H9 (cell line): ENCODE measurements at regions not wholly inside any gene's neighbourhood (a gene's known extent, or its start where the extent isn't known, plus 50 kb on each side); places are given as distances from the start of the nearest gene placed in this dataset.

Source experiments
- DNase-seq: peaks from one replicate; pipeline ENCODE4 v3.0.0-alpha.2; 2017
- H2AFZ ChIP-seq: one replicate; pipeline ENCODE4 v1.6.1; 2013; ENCODE audit warnings: mild to moderate bottlenecking, low read length, control low read depth, moderate library complexity
- H2AK5ac ChIP-seq: 2 replicates; pipeline ENCODE4 v1.6.1; 2013; ENCODE audit warnings: low read length, control low read depth, mixed read lengths; ENCODE audit not compliant: insufficient read length
- H2BK120ac ChIP-seq: one replicate; pipeline ENCODE4 v1.6.1; 2013; ENCODE audit warnings: low read depth, mild to moderate bottlenecking, low read length, control low read depth, inconsistent platforms; ENCODE audit not compliant: poor library complexity, severe bottlenecking
- H2BK12ac ChIP-seq: 2 replicates; pipeline ENCODE4 v1.6.1; 2013; ENCODE audit warnings: low read length, control low read depth, mixed read lengths, low read depth; ENCODE audit not compliant: insufficient read length
- H2BK15ac ChIP-seq: 2 replicates; pipeline ENCODE4 v1.6.1; 2013; ENCODE audit warnings: low read depth, low read length, control low read depth
- H2BK20ac ChIP-seq: one replicate; pipeline ENCODE4 v1.6.1; 2013; ENCODE audit warnings: low read depth, mild to moderate bottlenecking, low read length, control low read depth, inconsistent platforms; ENCODE audit not compliant: poor library complexity, severe bottlenecking
- H2BK5ac ChIP-seq: 2 replicates; pipeline ENCODE4 v1.6.1; 2013; ENCODE audit warnings: low read length, control low read depth, mixed read lengths; ENCODE audit not compliant: insufficient read length
- H3K14ac ChIP-seq: 2 replicates; pipeline ENCODE4 v1.6.1; 2013; ENCODE audit warnings: low read length, control low read depth; ENCODE audit not compliant: insufficient read depth
- H3K18ac ChIP-seq: 2 replicates; pipeline ENCODE4 v1.6.1; 2013; ENCODE audit warnings: low read depth, mild to moderate bottlenecking, mixed read lengths, low read length, control low read depth; ENCODE audit not compliant: insufficient read length
- H3K23ac ChIP-seq: 2 replicates; pipeline ENCODE4 v1.6.1; 2013; ENCODE audit warnings: low read length, control low read depth, mixed read lengths, low read depth; ENCODE audit not compliant: insufficient read length
- H3K23me2 ChIP-seq: 2 replicates; pipeline ENCODE4 v1.6.1; 2013; ENCODE audit warnings: low read depth, mild to moderate bottlenecking, mixed read lengths, low read length, control low read depth; ENCODE audit not compliant: insufficient read length, poor library complexity, severe bottlenecking
- H3K27ac ChIP-seq: 2 replicates; pipeline ENCODE4 v1.5.1; 2013; ENCODE audit warnings: low read length, control low read depth, mixed read lengths, low read depth; ENCODE audit not compliant: insufficient read length
- H3K27me3 ChIP-seq: 2 replicates; pipeline ENCODE4 v1.6.1; 2013; ENCODE audit warnings: low read length, control low read depth, inconsistent platforms; ENCODE audit not compliant: insufficient read depth
- H3K4ac ChIP-seq: 2 replicates; pipeline ENCODE4 v1.6.1; 2013; ENCODE audit warnings: low read depth, mild to moderate bottlenecking, control low read depth, inconsistent platforms, low read length, moderate library complexity
- H3K4me1 ChIP-seq: 2 replicates; pipeline ENCODE4 v1.6.1; 2013; ENCODE audit warnings: low read length, control low read depth, inconsistent platforms; ENCODE audit not compliant: insufficient read depth
- H3K4me2 ChIP-seq: 2 replicates; pipeline ENCODE4 v1.6.1; 2013; ENCODE audit warnings: low read length, control low read depth, mixed read lengths; ENCODE audit not compliant: insufficient read length, insufficient read depth
- H3K56ac ChIP-seq: 2 replicates; pipeline ENCODE4 v1.6.1; 2013; ENCODE audit warnings: low read depth, mild to moderate bottlenecking, mixed read lengths, low read length, control low read depth; ENCODE audit not compliant: insufficient read length
- H3K79me1 ChIP-seq: 2 replicates; pipeline ENCODE4 v1.6.1; 2013; ENCODE audit warnings: low read depth, mild to moderate bottlenecking, moderate library complexity, low read length, control low read depth, inconsistent platforms; ENCODE audit not compliant: insufficient read depth, poor library complexity, severe bottlenecking
- H3K79me2 ChIP-seq: 2 replicates; pipeline ENCODE4 v1.6.1; 2013; ENCODE audit warnings: low read length, control low read depth, inconsistent platforms; ENCODE audit not compliant: insufficient read depth
- H3K9ac ChIP-seq: 2 replicates; pipeline ENCODE4 v1.6.1; 2013; ENCODE audit warnings: low read length, control low read depth, mixed read lengths; ENCODE audit not compliant: insufficient read length; ENCODE audit errors: extremely low read depth
- H3K9me3 ChIP-seq: one replicate; pipeline ENCODE4 v1.6.1; 2013; ENCODE audit warnings: low read depth, low read length, inconsistent platforms; ENCODE audit not compliant: control insufficient read depth
- H3T11ph ChIP-seq: one replicate; pipeline ENCODE4 v1.6.1; 2013; ENCODE audit warnings: mild to moderate bottlenecking, low read length, control low read depth, inconsistent platforms
- H4K20me1 ChIP-seq: one replicate; pipeline ENCODE4 v1.6.1; 2013; ENCODE audit not compliant: control insufficient read depth, insufficient read length, insufficient read depth
- H4K5ac ChIP-seq: 2 replicates; pipeline ENCODE4 v1.6.1; 2013; ENCODE audit warnings: low read depth, mild to moderate bottlenecking, mixed read lengths, low read length, control low read depth; ENCODE audit not compliant: insufficient read length
- H4K8ac ChIP-seq: replicated peaks from 2 replicates; pipeline ENCODE4 v1.6.1; 2013; ENCODE audit warnings: low read length, control low read depth, mixed read lengths, low read depth; ENCODE audit not compliant: insufficient read length
- H4K91ac ChIP-seq: 2 replicates; pipeline ENCODE4 v1.6.1; 2013; ENCODE audit warnings: low read depth, mild to moderate bottlenecking, moderate library complexity, mixed read lengths, low read length, control low read depth; ENCODE audit not compliant: insufficient read length
- H3K27ac Mint-ChIP-seq, 3 experiments: 2 replicates in 2 of 3; 3 replicates in 1 of 3; pipeline ENCODE4 v1.8.0; 2020 to 2021; ENCODE audit warnings: mixed read lengths in 3 of 3, mild to moderate bottlenecking in 1 of 3, moderate library complexity in 1 of 3
- H3K27me3 Mint-ChIP-seq: 2 replicates; pipeline ENCODE4 v1.8.0; 2021; ENCODE audit warnings: low read depth, mild to moderate bottlenecking, moderate library complexity, mixed read lengths
- H3K36me3 Mint-ChIP-seq, 3 experiments: 2 replicates in 2 of 3; 3 replicates in 1 of 3; pipeline ENCODE4 v1.8.0; 2020 to 2021; ENCODE audit warnings: low read depth in 3 of 3, mixed read lengths in 3 of 3; ENCODE audit not compliant: insufficient read depth in 1 of 3
- H3K4me1 Mint-ChIP-seq, 2 experiments: 2 replicates each; pipeline ENCODE4 v1.8.0; 2020; ENCODE audit warnings: mixed read lengths in 2 of 2
- H3K4me3 Mint-ChIP-seq, 2 experiments: 2 replicates in 1 of 2; 3 replicates in 1 of 2; pipeline ENCODE4 v1.8.0; 2020 to 2021; ENCODE audit warnings: mild to moderate bottlenecking in 2 of 2, mixed read lengths in 2 of 2, moderate library complexity in 1 of 2
- H3K9me3 Mint-ChIP-seq, 2 experiments: 2 replicates in 1 of 2; 3 replicates in 1 of 2; pipeline ENCODE4 v1.8.0; 2020; ENCODE audit warnings: mild to moderate bottlenecking in 2 of 2, mixed read lengths in 2 of 2, moderate library complexity in 1 of 2
- CTCF ChIP-seq: fragments of 200-600 bp; sonication (generic); conservative IDR thresholded peaks from 3 replicates; pipeline ENCODE4 v1.8.0; 2021; ENCODE audit warnings: antibody characterized with exemption, mild to moderate bottlenecking

- H3K4me2 ChIP-seq, result no peak overlapping the region
- no peaks in the 10 kb centered on the region for H3K27me3 ChIP-seq
- H4K5ac ChIP-seq, result no peak overlapping the region
- Mint-ChIP-seq H3K9me3 (no peaks in the 10 kb centered on the region; a peak in 1 of 5 replicates), H3K27me3 (no peaks in the 10 kb centered on the region), H3K36me3 (no peaks in the 10 kb centered on the region; a peak in 1 of 7 replicates), H3K4me1 (peaks cover 0 to 3% of the 10 kb centered on the region in 2 experiments; a peak in 2 of 4 replicates), H3K27ac (no peak overlapping the region; a peak in 1 of 7 replicates), H3K4me3 (no peak overlapping the region)
- no peak for TF ChIP-seq CTCF
- H4K8ac ChIP-seq, result no peak overlapping the region
- H3K4ac ChIP-seq, result no peak overlapping the region
- no peak overlapping the region for H3K9ac ChIP-seq
- H3K14ac ChIP-seq, result no peak overlapping the region
- H3K23me2 ChIP-seq, result no peaks in the 10 kb centered on the region
- H3K79me1 ChIP-seq, result no peaks in the 10 kb centered on the region
- no peak overlapping the region for H3K23ac ChIP-seq
- no peak overlapping the region for H2BK15ac ChIP-seq
- H2BK5ac ChIP-seq, result no peak overlapping the region
- H3K18ac ChIP-seq, result no peak overlapping the region
- H3K79me2 ChIP-seq, result no peaks in the 10 kb centered on the region
- no peak overlapping the region for H2BK120ac ChIP-seq
- no peak overlapping the region for H2BK12ac ChIP-seq
- DNase-seq, result no peak
- no peaks in the 10 kb centered on the region for H4K20me1 ChIP-seq
- no peak overlapping the region for H2AK5ac ChIP-seq
- H3K4me1 ChIP-seq, result no peaks in the 10 kb centered on the region
- no peak overlapping the region for H3T11ph ChIP-seq
- no peak overlapping the region for H2AFZ ChIP-seq
- H3K9me3 ChIP-seq, result no peaks in the 10 kb centered on the region
- no peak overlapping the region for H4K91ac ChIP-seq
- no peak overlapping the region for H3K56ac ChIP-seq
- H2BK20ac ChIP-seq, result no peak overlapping the region
- H3K27ac ChIP-seq, result no peak overlapping the region
Observed at GRCh38 chr5:108587821-108588220, 159.9 kb upstream of the FER start.
